Esophagus squamous epithelium (tissue), 5 donors: ENCODE measurements at regions not wholly inside any gene's neighbourhood (a gene's known extent, or its start where the extent isn't known, plus 50 kb on each side); places are given as distances from the start of the nearest gene placed in this dataset.
A peak's percentile ranks its signal among the peaks of the same experiment; 100 is the strongest.

Experiments
- DNase-seq: peaks from one replicate; lab custom pipeline; 2025; lab: John Stamatoyannopoulos, UW
- H3K27ac ChIP-seq, 4 donors: fragments of 200-600 bp; sonication (generic); one replicate each; pipeline ENCODE4 v1.5.1; 2016 to 2019; ENCODE audit warnings: mild to moderate bottlenecking in 1 of 4
- H3K27me3 ChIP-seq, 4 donors: fragments of 200-600 bp; sonication (generic); 1 replicate in 3 of 4; 2 replicates in 1 of 4; pipeline versions ENCODE4 v1.5.1 to v1.6.0; 2017 to 2021; ENCODE audit warnings: antibody characterized with exemption in 1 of 4
- H3K36me3 ChIP-seq, 3 donors: fragments of 200-600 bp; sonication (generic); one replicate each; pipeline ENCODE4 v1.5.1; 2016 to 2019
- H3K4me1 ChIP-seq, 3 donors: fragments of 200-600 bp; sonication (generic); one replicate each; pipeline ENCODE4 v1.5.1; 2017 to 2019
- H3K4me3 ChIP-seq, 4 donors: fragments of 200-600 bp; sonication (generic); 1 replicate in 3 of 4; 2 replicates in 1 of 4; pipeline ENCODE4 v1.5.1; 2016 to 2019; ENCODE audit warnings: mild to moderate bottlenecking in 2 of 4, moderate library complexity in 1 of 4
- H3K9me3 ChIP-seq, 3 donors: fragments of 200-600 bp; sonication (generic); one replicate each; pipeline ENCODE4 v1.5.1; 2016 to 2019
- CTCF ChIP-seq, 6 experiments: fragments of 450-650 bp in 4 of 6; fragments of 200-600 bp in 2 of 6; sonication (generic) in 2 of 6; IDR thresholded peaks; one replicate each; pipeline ENCODE4 v1.5.1; 2016 to 2019; ENCODE audit warnings: antibody characterized with exemption in 6 of 6, mild to moderate bottlenecking in 4 of 6, moderate library complexity in 4 of 6
- POLR2A ChIP-seq, 4 donors: fragments of 450-650 bp; IDR thresholded peaks; one replicate each; pipeline ENCODE4 v1.6.1; 2017; ENCODE audit warnings: antibody characterized with exemption in 4 of 4, mild to moderate bottlenecking in 4 of 4, moderate library complexity in 3 of 4
- WGBS, 2 donors: methylation state at CpG; one replicate each; pipeline ENCODE4 v1.1.5; 2018; 5-methylcytosine and 5-hydroxymethylcytosine counted together
- intact Hi-C: fragments of 100-400 bp; cut with DNase I; formaldehyde crosslinking; loops from one replicate; pipeline ENCODE4 v1.15.0; 2022
- donor health status: DM: yes; HTN: yes; CAD: no.

- WGBS, 2 donors: 94 to 100% methylated on average over 2 to 3 of the region's 3 CpGs
- Histone ChIP-seq H3K27me3 (no peaks in the 10 kb centered on the region), H3K36me3 (no peaks in the 10 kb centered on the region), H3K4me1 (peaks cover 0 to 7% (median 0%) of the 10 kb centered on the region in 3 donors), H3K4me3 (no peak overlapping the region), H3K27ac (no peak overlapping the region), H3K9me3 (no peaks in the 10 kb centered on the region)
- TF ChIP-seq CTCF (IDR thresholded peaks at IDR 0.05) (no peak), POLR2A (IDR thresholded peaks at IDR 0.05) (no peak)
- DNase-seq: no peak
- intact Hi-C loops: no loop called here
These were observed 67.6 kb upstream of the PPP2R5A start for GRCh38 chr1:212217633-212218032.

DNA sequence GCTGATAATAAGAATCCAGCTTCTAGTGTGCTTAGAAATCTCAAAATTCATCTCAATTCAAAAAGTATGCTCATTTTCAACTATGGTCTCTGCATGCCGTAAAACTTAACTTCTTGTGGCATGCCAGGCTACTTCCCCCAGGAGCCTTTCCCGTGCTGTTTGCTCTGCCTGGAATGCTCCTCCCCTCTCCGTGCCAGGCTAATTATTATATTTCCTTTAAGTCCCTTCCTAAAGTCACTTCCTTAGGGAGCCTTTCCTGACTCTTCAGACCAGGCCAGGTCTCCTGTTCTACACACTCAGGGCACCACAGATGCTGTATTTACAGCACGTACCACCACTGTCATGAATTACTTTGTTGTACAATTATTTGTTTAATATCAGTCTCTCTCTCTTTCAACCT is 67.1 kb upstream of the PPP2R5A start:
- Histone ChIP-seq H3K36me3 (no peaks in the 10 kb centered on the region), H3K4me3 (no peak overlapping the region), H3K27me3 (no peaks in the 10 kb centered on the region), H3K9me3 (no peaks in the 10 kb centered on the region), H3K27ac (peak overlapping the region in 1 of 4 donors; percentile 23), H3K4me1 (peaks cover 0 to 7% (median 0%) of the 10 kb centered on the region in 3 donors)
- WGBS, 2 donors: 74 to 86% methylated on average over 4 of the region's 4 CpGs
- DNase-seq: no peak
- intact Hi-C loops: no loop called here
- TF ChIP-seq POLR2A (IDR thresholded peaks at IDR 0.05) (no peak), CTCF (IDR thresholded peaks at IDR 0.05) (no peak)

DNA sequence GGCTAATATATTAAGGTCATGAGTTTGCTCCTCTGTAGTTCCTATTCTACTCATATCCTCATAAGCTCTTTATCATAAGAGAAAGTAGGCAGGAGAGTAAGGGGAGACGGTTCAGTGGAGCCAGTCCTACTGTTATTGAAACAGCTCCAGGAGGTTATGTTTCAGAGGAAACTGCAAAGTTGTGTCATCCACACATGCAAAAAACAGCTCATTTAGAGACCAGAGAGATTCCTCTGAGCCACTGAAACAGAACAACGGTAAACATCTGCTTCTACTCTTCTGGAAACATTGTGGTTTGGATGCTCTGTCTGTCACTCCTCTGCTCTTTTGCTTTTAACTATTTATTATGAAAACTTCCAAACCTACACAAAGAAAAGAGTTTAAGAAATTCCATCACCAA is 66.3 kb upstream of the PPP2R5A start:
- no peaks in the 10 kb centered on the region for H3K27me3 ChIP-seq
- H3K4me3 ChIP-seq: no peak overlapping the region
- WGBS, 2 donors: 45 to 46% methylated on average over 2 of the region's 2 CpGs
- H3K36me3 ChIP-seq: no peaks in the 10 kb centered on the region
- no peaks in the 10 kb centered on the region for H3K9me3 ChIP-seq
- intact Hi-C loops: no loop called here
- TF ChIP-seq CTCF (IDR thresholded peaks at IDR 0.05): no peak
- TF ChIP-seq POLR2A (IDR thresholded peaks at IDR 0.05): no peak
- H3K27ac ChIP-seq: peak overlapping the region in 1 of 4 donors; percentile 23
- DNase-seq: no peak
- H3K4me1 ChIP-seq: peaks cover 0 to 7% (median 0%) of the 10 kb centered on the region in 3 donors

DNA sequence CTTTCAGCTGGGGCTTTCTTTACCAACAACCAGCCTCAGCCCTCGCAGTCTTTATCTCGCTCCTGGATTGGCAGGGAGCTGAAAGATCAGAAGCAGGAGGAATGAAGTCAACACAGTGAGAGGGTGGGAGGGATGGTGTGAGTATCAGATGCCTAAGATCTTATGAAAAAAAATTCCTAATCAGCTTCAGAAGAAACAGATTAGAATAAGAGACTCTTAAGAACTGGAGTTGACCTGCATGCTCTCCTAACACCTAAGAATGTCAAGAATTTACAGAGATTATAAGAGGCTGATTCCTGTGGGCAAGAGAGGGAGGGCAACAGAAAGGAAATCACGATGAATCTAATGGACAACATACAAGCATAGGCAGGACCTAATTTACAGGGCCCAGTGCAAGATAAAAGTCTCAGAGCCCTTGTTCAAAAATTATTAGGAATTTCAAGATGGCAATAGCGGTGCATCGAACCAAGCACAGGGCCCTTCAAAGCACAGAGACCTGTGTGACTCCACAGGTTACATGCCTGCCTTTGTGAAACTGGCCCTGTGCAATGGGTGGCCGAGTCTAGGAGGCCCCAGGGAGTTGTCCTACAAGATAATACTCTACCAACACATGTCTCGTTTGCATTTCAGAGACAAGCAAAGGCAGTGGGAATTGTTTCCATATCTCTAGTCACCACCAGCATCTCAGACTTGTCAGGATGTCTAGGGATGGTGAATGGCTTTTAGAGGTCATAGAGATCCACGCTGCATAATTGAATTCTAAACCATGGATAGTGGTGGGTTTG is 65.3 kb upstream of the PPP2R5A start:
- no peaks in the 10 kb centered on the region for H3K9me3 ChIP-seq
- 80 to 81% methylated on average over 8 of the region's 8 CpGs for WGBS, 2 donors
- intact Hi-C loops: no loop called here

More for the DNA sequence above, 65.3 kb upstream of the PPP2R5A start:
- no peak overlapping the region for H3K27ac ChIP-seq
- TF ChIP-seq POLR2A (IDR thresholded peaks at IDR 0.05) (no peak), CTCF (IDR thresholded peaks at IDR 0.05) (no peak)
- no peak overlapping the region for H3K4me3 ChIP-seq
- H3K36me3 ChIP-seq: no peaks in the 10 kb centered on the region
- H3K27me3 ChIP-seq: no peaks in the 10 kb centered on the region
- DNase-seq: no peak
- H3K4me1 ChIP-seq: peaks cover 0 to 7% (median 0%) of the 10 kb centered on the region in 3 donors
